T-cell (primary cell): ENCODE measurements at regions not wholly inside any gene's neighbourhood (a gene's known extent, or its start where the extent isn't known, plus 50 kb on each side); places are given as distances from the start of the nearest gene placed in this dataset.

Experiments
- ATAC-seq, 4 experiments: fragments of 200-7000 bp in 3 of 4; fragments of 150-1000 bp in 1 of 4; cut with Tn5 transposase; replicated peaks in 1 of 4; 1 replicate in 3 of 4; 2 replicates in 1 of 4; pipeline ENCODE4 v1.10.0; 2021; ENCODE audit warnings: moderate library complexity in 3 of 4, mild to moderate bottlenecking in 2 of 4, moderate number of reproducible peaks in 1 of 4
- CTCF ChIA-PET, 2 donors: fragments of 300-600 bp; sonication (Branson Sonifier 250); formaldehyde crosslinking; loops; one replicate each; lab custom pipeline; 2022; ENCODE audit warnings: antibody characterized with exemption in 2 of 2; lab: Charles Lee
- POLR2A ChIA-PET, 2 donors: fragments of 300-600 bp; sonication (Branson Sonifier 250); formaldehyde crosslinking; loops; one replicate each; lab custom pipeline; 2022; ENCODE audit warnings: antibody characterized with exemption in 2 of 2; lab: Charles Lee
- DNase-seq, 35 experiments: peaks; one replicate each; pipeline versions ENCODE4 v3.0.0 to v3.0.0-alpha.2; 2013 to 2023
- H3K27ac ChIP-seq: one replicate; pipeline ENCODE4 v1.5.1; 2013; ENCODE audit warnings: low read length
- H3K27me3 ChIP-seq, 2 experiments: replicated peaks in 1 of 2; 1 replicate in 1 of 2; 2 replicates in 1 of 2; pipeline versions ENCODE4 v1.6.1 to v1.7.0; 2013; ENCODE audit warnings: low read length in 1 of 2, mixed read lengths in 1 of 2; ENCODE audit not compliant: control insufficient read depth in 2 of 2, insufficient read depth in 2 of 2; ENCODE audit errors: extremely low read depth in 1 of 2
- H3K36me3 ChIP-seq, 2 donors: 1 replicate in 1 of 2; 2 replicates in 1 of 2; pipeline versions ENCODE4 v1.6.1 to v1.7.0; 2013; ENCODE audit warnings: low read length in 1 of 2; ENCODE audit not compliant: control insufficient read depth in 2 of 2, insufficient read depth in 1 of 2; ENCODE audit errors: extremely low read depth in 1 of 2
- H3K4me1 ChIP-seq, 2 experiments: 1 replicate in 1 of 2; 2 replicates in 1 of 2; pipeline versions ENCODE4 v1.6.1 to v1.7.0; 2013; ENCODE audit warnings: low read length in 2 of 2, mixed read lengths in 1 of 2; ENCODE audit not compliant: insufficient read depth in 2 of 2, control insufficient read depth in 1 of 2; ENCODE audit errors: extremely low read depth in 1 of 2
- H3K4me3 ChIP-seq, 2 donors: 1 replicate in 1 of 2; 2 replicates in 1 of 2; pipeline versions ENCODE4 v1.5.1 to v1.7.0; 2013; ENCODE audit warnings: mild to moderate bottlenecking in 2 of 2, low read length in 1 of 2, moderate library complexity in 1 of 2; ENCODE audit not compliant: control insufficient read depth in 1 of 2; ENCODE audit errors: extremely low read depth in 1 of 2
- H3K9me3 ChIP-seq: 2 replicates; pipeline ENCODE4 v1.7.0; 2013
- H3K27ac Mint-ChIP-seq, 2 donors: one replicate each; pipeline ENCODE4 v1.8.0; 2020 to 2021; ENCODE audit warnings: mild to moderate bottlenecking in 2 of 2, mixed read lengths in 2 of 2
- H3K27me3 Mint-ChIP-seq, 2 donors: one replicate each; pipeline ENCODE4 v1.8.0; 2021 to 2022; ENCODE audit warnings: mixed read lengths in 2 of 2
- H3K36me3 Mint-ChIP-seq: one replicate; pipeline ENCODE4 v1.8.0; 2021; ENCODE audit warnings: mixed read lengths
- H3K4me1 Mint-ChIP-seq, 3 donors: one replicate each; pipeline ENCODE4 v1.8.0; 2020 to 2022; ENCODE audit warnings: mixed read lengths in 3 of 3, mild to moderate bottlenecking in 1 of 3
- H3K4me3 Mint-ChIP-seq, 3 donors: one replicate each; pipeline ENCODE4 v1.8.0; 2020 to 2022; ENCODE audit warnings: mild to moderate bottlenecking in 3 of 3, mixed read lengths in 3 of 3, moderate library complexity in 3 of 3
- H3K9me3 Mint-ChIP-seq, 3 donors: one replicate each; pipeline ENCODE4 v1.8.0; 2020 to 2022; ENCODE audit warnings: mixed read lengths in 3 of 3
- WGBS: methylation state at CpG from one replicate; pipeline ENCODE4 v1.1.5; 2013; ENCODE audit warnings: missing lambda C conversion rate; ENCODE audit not compliant: insufficient coverage; 5-methylcytosine and 5-hydroxymethylcytosine counted together

GRCh38 chr20:50386641-50386960 lies 123.6 kb upstream of the PTPN1 start:
- peak overlapping the region; percentile 66 to 80 for H3K27ac Mint-ChIP-seq

GRCh38 chr20:50387218-50387995 lies 122.8 kb upstream of the PTPN1 start:
- no peaks in the 10 kb centered on the region for H3K9me3 Mint-ChIP-seq
- peaks cover 46 to 61% of the 10 kb centered on the region in 2 experiments for H3K4me1 ChIP-seq
- H3K27me3 Mint-ChIP-seq, result no peaks in the 10 kb centered on the region
- ChIA-PET POLR2A (interaction anchor here (0.6 kb wide), 2 partner anchors 24 to 34 kb away, joined by 3 to 5 read pairs; no protein-coding TSS in a partner anchor), CTCF (interaction anchor here in 1 of 2 donors (0.6 kb wide), 1 partner anchor 340 kb away, joined by 6 read pairs; no protein-coding TSS in a partner anchor)
- H3K36me3 Mint-ChIP-seq, result no peaks in the 10 kb centered on the region
- H3K36me3 ChIP-seq, result no peaks in the 10 kb centered on the region
- 87% methylated on average over 16 of the region's 21 CpGs for WGBS
- no peak overlapping the region for H3K4me3 ChIP-seq
- H3K4me3 Mint-ChIP-seq, result peak overlapping the region in 1 of 3 donors; percentile 51
- DNase-seq (no peak), ATAC-seq (no peak)
- peaks cover 50 to 63% (median 55%) of the 10 kb centered on the region in 3 donors for H3K4me1 Mint-ChIP-seq
- no peak overlapping the region for H3K27ac ChIP-seq
- no peaks in the 10 kb centered on the region for H3K9me3 ChIP-seq
- H3K27me3 ChIP-seq, result no peaks in the 10 kb centered on the region
- H3K27ac Mint-ChIP-seq, result peak overlapping the region in 1 of 2 donors; percentile 11

More at GRCh38 chr20:50386641-50386960, 123.6 kb upstream of the PTPN1 start:
- no peaks in the 10 kb centered on the region for H3K9me3 Mint-ChIP-seq
- ChIA-PET POLR2A (interaction anchor here (0.6 to 0.7 kb wide), 2 partner anchors 35 to 164 kb away, joined by 3 to 8 read pairs; no protein-coding TSS in a partner anchor), CTCF (no interaction called here)
- peak in 1 of 4 experiments; percentile 5 for ATAC-seq
- H3K27ac ChIP-seq, result peak overlapping the region; percentile 52
- DNase-seq, result peak in 1 of 35 experiments; percentile 6
- H3K27me3 ChIP-seq, result no peaks in the 10 kb centered on the region
- H3K4me1 Mint-ChIP-seq, result peaks cover 56 to 71% (median 59%) of the 10 kb centered on the region in 3 donors
- H3K9me3 ChIP-seq, result no peaks in the 10 kb centered on the region
- no peaks in the 10 kb centered on the region for H3K36me3 ChIP-seq
- no peaks in the 10 kb centered on the region for H3K36me3 Mint-ChIP-seq
- peak overlapping the region; percentile 39 to 56 (median 48) for H3K4me3 Mint-ChIP-seq
- WGBS, result no CpG with 5 or more reads among the region's 6 CpGs
- peaks cover 54 to 61% of the 10 kb centered on the region in 2 experiments for H3K4me1 ChIP-seq
- no peaks in the 10 kb centered on the region for H3K27me3 Mint-ChIP-seq
- H3K4me3 ChIP-seq, result no peak overlapping the region

DNA sequence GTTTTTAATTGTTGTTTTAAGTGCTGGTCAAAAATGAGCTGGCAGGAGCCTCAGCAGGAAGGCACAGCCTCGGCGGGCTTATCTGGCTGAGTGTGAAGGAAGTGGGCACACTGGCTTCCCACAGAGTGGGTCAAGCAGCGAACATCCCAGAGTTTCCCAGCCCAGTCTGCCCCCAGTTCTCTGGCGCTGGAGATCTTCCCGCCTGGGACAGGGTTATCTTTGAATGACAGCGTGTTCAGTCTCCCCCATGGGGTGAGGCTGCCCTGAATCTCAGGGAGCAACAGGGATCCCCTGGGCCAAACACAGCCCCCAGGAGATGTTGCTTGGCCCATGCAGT lies 122.2 kb upstream of the PTPN1 start:
- no peaks in the 10 kb centered on the region for H3K36me3 Mint-ChIP-seq
- H3K9me3 Mint-ChIP-seq, result no peaks in the 10 kb centered on the region
- ChIA-PET POLR2A (interaction anchor here in 1 of 2 donors (0.6 kb wide), 1 partner anchor 25 kb away, joined by 5 read pairs; no protein-coding TSS in a partner anchor), CTCF (interaction anchor here in 1 of 2 donors (0.6 kb wide), 1 partner anchor 340 kb away, joined by 6 read pairs; no protein-coding TSS in a partner anchor)
- peak overlapping the region in 1 of 2 donors; percentile 34 for H3K27ac Mint-ChIP-seq
- peaks cover 45 to 57% (median 50%) of the 10 kb centered on the region in 3 donors for H3K4me1 Mint-ChIP-seq
- no peak overlapping the region for H3K4me3 Mint-ChIP-seq
- 39% methylated on average over 5 of the region's 6 CpGs for WGBS
- Histone ChIP-seq H3K36me3 (no peaks in the 10 kb centered on the region), H3K4me1 (peaks cover 45 to 59% of the 10 kb centered on the region in 2 experiments), H3K27me3 (no peaks in the 10 kb centered on the region), H3K27ac (no peak overlapping the region), H3K4me3 (no peak overlapping the region), H3K9me3 (no peaks in the 10 kb centered on the region)
- ATAC-seq (no peak), DNase-seq (no peak)
- H3K27me3 Mint-ChIP-seq, result no peaks in the 10 kb centered on the region

- ChIA-PET CTCF (interaction anchor here in 1 of 2 donors (0.7 kb wide), 1 partner anchor 23 kb away, joined by 3 read pairs; no protein-coding TSS in a partner anchor), POLR2A (no interaction called here)
- Histone ChIP-seq H3K4me3 (no peak overlapping the region), H3K9me3 (no peaks in the 10 kb centered on the region), H3K27ac (no peak overlapping the region), H3K4me1 (peaks cover 38 to 50% of the 10 kb centered on the region in 2 experiments), H3K27me3 (no peaks in the 10 kb centered on the region), H3K36me3 (no peaks in the 10 kb centered on the region)
- WGBS, result 83% methylated on average over 7 of the region's 12 CpGs
- Mint-ChIP-seq H3K27me3 (no peaks in the 10 kb centered on the region), H3K4me1 (peaks cover 37 to 48% (median 42%) of the 10 kb centered on the region in 3 donors), H3K36me3 (no peaks in the 10 kb centered on the region), H3K27ac (peak overlapping the region; percentile 8 to 51), H3K4me3 (peak overlapping the region in 1 of 3 donors; percentile 1), H3K9me3 (no peaks in the 10 kb centered on the region)
- ATAC-seq (no peak), DNase-seq (no peak)
These were observed 121.3 kb upstream of the PTPN1 start for GRCh38 chr20:50388733-50389437.

GRCh38 chr20:50389438-50389807 lies 120.8 kb upstream of the PTPN1 start:
- Histone ChIP-seq H3K4me3 (no peak overlapping the region), H3K9me3 (no peaks in the 10 kb centered on the region), H3K4me1 (peaks cover 37 to 48% of the 10 kb centered on the region in 2 experiments), H3K36me3 (no peaks in the 10 kb centered on the region), H3K27me3 (peaks cover 0 to 2% of the 10 kb centered on the region in 2 experiments), H3K27ac (no peak overlapping the region)
- no peak for ATAC-seq
- WGBS, result 80% methylated on average over 1 of the region's 7 CpGs
- POLR2A ChIA-PET, result no interaction called here
- H3K9me3 Mint-ChIP-seq, result no peaks in the 10 kb centered on the region
- CTCF ChIA-PET, result interaction anchor here in 1 of 2 donors (0.7 kb wide), 1 partner anchor 24 kb away, joined by 3 read pairs; no protein-coding TSS in a partner anchor
- H3K4me3 Mint-ChIP-seq, result no peak overlapping the region
- no peaks in the 10 kb centered on the region for H3K36me3 Mint-ChIP-seq
- peak overlapping the region in 1 of 2 donors; percentile 46 for H3K27ac Mint-ChIP-seq
- DNase-seq, result no peak
- H3K27me3 Mint-ChIP-seq, result no peaks in the 10 kb centered on the region
- H3K4me1 Mint-ChIP-seq, result peaks cover 37 to 43% (median 42%) of the 10 kb centered on the region in 3 donors
